GM19452 (cell line): ENCODE measurements at regions not wholly inside any gene's neighbourhood (a gene's known extent, or its start where the extent isn't known, plus 50 kb on each side); places are given as distances from the start of the nearest gene placed in this dataset.

Source experiments
- ATAC-seq: cut with Tn5 transposase; IDR thresholded peaks from one replicate; pipeline ENCODE4 v1.9.1; 2021; ENCODE audit not compliant: unreplicated experiment

DNA sequence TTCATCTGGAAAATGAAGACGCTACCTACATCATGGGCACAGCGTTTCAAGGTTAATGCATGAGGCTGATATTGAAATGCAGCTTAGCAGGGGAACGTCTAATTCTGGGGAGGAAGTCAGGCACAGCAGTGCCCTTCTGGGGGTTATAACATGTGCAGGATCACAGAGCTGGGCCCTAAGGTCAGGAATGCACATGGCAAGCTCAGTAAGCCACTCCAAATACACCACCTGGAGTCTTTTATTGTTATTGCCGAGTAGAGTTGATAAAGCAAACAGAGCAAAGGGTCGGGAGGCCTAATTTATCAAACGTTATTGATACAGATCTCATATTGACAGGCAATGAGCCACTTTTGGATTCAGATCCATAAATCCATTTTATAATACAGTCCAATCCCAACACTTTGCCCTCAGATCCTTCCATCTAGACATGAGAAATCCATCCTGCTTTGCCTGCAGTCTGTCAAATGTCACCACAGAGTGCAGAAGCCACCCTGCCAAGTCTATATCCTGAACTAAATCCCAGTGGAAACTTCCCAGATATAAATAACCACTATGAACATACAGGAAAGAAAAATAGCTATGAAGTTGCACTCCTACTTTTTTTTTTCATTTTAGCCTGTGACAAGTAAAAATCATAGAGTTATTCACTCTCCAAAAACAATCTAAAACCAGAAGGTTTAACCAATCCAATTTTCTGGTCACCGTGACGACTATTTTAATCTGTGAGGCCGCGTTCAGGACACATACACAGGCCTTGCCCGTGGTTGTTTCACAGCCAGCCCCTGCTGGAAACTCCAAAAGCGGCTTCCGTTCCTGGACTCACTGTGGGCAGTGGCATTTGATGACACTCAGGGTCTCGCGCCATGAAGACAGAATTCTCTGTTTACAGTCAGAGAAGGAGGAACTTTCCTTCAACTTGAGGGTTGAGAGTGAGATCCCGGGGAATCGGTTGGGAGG is 335.4 kb downstream of the DHX15 start:
- ATAC-seq, result no peak

- ATAC-seq, result no peak
Observed at GRCh38 chr4:24245491-24245820, 338.9 kb downstream of the DHX15 start.

DNA sequence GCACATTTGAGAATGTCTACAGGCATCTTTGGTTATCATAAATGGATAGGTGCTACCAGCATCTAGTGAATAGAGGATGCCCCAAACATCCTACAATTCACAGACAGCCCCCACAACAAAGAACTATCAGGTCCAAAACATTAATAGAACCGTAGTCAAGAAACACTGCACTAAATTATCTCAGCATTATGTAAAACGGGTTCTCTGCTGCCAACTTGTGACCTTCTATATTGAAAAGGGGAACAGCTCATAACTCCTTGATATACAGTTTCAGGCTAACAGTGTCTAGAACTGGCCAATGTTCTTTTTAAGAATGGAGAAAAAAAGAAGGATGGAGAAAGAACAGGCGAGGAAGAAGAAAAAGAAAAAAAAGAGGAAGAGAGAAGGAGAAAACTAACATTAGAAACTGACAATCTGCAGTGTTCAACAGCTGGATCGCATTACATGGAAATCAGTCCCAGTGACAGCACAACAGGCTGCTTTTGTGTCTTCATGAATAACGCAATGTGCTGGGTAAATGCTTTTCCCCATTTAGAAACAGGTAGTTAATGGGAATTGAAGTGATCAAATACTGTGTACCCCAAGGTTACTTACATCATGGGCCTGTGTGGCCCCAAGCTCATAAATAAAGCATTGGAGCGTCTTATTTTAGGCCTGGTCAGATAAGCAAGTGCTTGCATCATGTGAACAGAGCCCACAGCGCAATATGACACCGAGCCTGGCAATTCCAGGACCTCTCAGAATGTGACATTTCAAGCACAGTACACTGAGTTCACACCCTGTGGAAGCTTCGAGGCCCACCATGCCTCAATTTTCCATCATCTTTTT is 339.5 kb downstream of the DHX15 start:
- no peak for ATAC-seq

GRCh38 chr4:24243641-24244040 is 340.7 kb downstream of the DHX15 start:
- ATAC-seq, result no peak

GRCh38 chr4:24241511-24241910 is 342.8 kb downstream of the DHX15 start:
- ATAC-seq, result no peak

DNA sequence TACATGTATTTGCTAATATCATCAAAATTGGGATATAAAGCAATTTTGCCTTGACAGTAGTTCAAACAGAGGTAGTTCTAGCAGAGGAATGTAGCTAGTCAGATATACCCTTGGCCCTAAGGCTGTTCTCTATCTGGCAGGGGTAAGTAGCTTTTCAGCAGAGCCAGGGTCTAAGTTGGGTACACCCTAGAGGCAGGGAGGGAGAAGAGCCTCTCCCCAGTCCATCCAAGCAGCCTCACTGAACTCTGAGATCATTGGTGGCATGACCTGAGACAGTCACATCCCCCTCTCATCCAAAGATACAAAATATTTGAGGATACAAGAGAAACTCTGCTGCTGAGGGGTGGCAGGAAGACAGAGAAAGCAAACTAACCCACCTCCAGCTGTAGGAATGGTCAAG is 343.7 kb downstream of the DHX15 start:
- no peak for ATAC-seq

GRCh38 chr4:24237709-24238108 is 346.6 kb downstream of the DHX15 start:
- ATAC-seq, result no peak

- no peak for ATAC-seq
Observed at GRCh38 chr4:24236532-24236931, 346.7 kb upstream of the PPARGC1A start.

DNA sequence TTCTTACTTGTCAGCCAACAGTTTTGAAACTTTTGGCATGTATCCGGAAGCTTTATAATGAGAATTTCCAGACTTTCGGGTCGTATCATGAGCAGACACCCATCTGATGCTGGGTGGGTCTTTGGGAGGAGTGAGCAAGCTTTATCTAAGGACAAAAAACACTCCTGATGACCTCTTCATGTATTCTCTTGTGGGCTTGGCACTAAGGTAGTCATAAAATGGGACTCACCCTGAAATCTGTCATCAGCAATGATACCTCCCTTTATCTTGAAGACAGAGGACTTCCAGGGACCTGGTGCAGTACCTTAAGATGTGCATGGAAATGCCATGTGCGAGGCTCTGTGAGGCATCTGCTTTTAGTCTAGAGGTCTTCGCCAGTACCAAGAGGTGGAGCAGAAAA is 346.3 kb upstream of the PPARGC1A start:
- ATAC-seq, result no peak

DNA sequence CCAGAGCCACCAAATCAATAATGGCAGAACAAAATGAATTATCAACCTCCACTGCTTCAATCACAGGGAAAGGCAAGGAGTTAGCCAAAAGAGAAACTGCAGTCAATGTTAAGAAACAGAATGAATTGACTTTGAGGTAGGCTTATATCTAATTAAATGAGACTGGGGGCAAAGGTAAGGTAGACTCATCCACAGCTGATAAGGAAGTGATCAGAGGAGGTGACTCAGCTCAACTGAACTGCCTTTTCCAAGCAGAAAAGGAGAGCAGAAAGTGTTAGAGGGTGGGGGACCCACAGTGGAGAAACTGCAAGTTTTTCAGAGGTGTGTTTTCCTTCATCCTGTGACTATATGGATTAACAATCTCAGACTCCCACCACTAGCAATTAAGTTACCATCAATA is 345.8 kb upstream of the PPARGC1A start:
- no peak for ATAC-seq

GRCh38 chr4:24234288-24234848 is 344.5 kb upstream of the PPARGC1A start:
- ATAC-seq, result no peak

GRCh38 chr4:24230955-24231354 is 341.1 kb upstream of the PPARGC1A start:
- no peak for ATAC-seq

DNA sequence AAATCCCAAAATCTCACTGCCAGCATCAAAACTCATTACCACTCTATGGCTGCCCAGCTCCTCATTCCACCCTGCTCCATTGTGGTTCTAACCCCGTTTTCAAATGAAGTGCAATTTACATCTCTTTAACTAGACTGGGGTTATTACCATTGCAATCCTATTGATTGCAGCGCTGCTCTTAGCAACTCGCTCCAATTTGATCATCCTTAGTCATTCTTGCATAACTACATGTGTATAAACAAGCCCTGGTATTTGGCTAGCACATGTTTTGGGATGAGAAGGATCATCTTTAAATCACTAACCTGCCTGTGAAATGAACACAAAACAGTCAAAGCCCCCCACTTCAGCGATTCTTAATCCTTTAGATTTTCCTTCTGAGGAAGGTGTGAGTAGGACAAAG is 340.1 kb upstream of the PPARGC1A start:
- no peak for ATAC-seq

- ATAC-seq, result no peak
Observed at GRCh38 chr4:24228692-24229091, 338.8 kb upstream of the PPARGC1A start.

- ATAC-seq, result no peak
Observed at GRCh38 chr4:24226667-24227066, 336.8 kb upstream of the PPARGC1A start.

- no peak for ATAC-seq
Observed at GRCh38 chr4:24226023-24226422, 336.2 kb upstream of the PPARGC1A start.

DNA sequence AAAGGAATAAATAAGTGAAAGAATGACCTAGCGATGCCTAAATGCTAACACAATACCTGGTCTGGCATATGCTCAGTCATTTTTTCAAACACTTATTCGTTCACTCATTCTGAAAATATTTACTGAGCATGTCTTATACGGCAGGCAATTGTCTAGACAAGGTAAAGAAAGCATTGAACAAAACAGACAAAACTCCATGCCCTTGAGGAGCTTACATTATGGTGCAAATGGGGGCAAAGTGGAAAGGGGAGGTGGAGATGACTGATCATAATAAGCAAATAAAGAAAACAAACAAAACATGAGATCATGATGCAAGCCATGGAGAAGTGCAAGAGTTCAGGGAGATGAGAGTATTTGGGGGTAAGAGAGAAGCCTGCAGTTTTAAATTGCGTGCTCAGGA is 334.6 kb upstream of the PPARGC1A start:
- ATAC-seq, result no peak

GRCh38 chr4:24219209-24219608 is 329.4 kb upstream of the PPARGC1A start:
- no peak for ATAC-seq

DNA sequence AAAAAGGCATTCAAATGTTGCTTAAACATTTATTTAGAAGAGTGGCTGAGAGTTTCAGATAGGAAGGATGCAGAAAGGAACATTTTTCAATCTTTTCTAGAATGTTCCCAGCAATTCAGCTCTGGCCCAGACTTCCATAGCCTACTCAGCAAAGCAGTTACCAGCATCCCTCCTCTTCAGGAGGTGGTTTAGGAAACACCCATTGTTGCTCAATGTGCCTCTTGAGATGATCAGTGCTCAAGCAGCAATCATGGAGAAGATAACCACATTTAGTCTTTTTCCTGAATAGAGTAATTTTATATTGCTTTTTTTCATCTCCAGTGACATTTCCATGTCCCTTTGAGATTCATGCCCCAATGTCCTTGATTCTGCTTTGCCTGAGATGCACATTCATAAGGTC is 328.7 kb upstream of the PPARGC1A start:
- no peak for ATAC-seq

GRCh38 chr4:24214796-24215195 is 324.9 kb upstream of the PPARGC1A start:
- ATAC-seq, result no peak

GRCh38 chr4:24213961-24214360 is 324.1 kb upstream of the PPARGC1A start:
- no peak for ATAC-seq

GRCh38 chr4:24212642-24213041 is 322.8 kb upstream of the PPARGC1A start:
- no peak for ATAC-seq
